ENCODE measurements at regions not wholly inside any gene's neighbourhood (a gene's known extent, or its start where the extent isn't known, plus 50 kb on each side); places are given as distances from the start of the nearest gene placed in this dataset.

- TF ChIP-seq ZNF274 (IDR thresholded peaks at IDR 0.05; ENCODE audit: low read depth, low read length) (no peak), YY1 (IDR thresholded peaks at IDR 0.05; ENCODE audit: insufficient read depth, insufficient read length) (no peak), SUZ12 (IDR thresholded peaks at IDR 0.05; ENCODE audit: extremely low read depth, insufficient read depth, insufficient read length) (no peak)
Observed at GRCh38 chr6:105759946-105760345, 326.2 kb upstream of the PRDM1 start.
